ENCODE measurements at regions not wholly inside any gene's neighbourhood (a gene's known extent, or its start where the extent isn't known, plus 50 kb on each side); places are given as distances from the start of the nearest gene placed in this dataset.

DNA sequence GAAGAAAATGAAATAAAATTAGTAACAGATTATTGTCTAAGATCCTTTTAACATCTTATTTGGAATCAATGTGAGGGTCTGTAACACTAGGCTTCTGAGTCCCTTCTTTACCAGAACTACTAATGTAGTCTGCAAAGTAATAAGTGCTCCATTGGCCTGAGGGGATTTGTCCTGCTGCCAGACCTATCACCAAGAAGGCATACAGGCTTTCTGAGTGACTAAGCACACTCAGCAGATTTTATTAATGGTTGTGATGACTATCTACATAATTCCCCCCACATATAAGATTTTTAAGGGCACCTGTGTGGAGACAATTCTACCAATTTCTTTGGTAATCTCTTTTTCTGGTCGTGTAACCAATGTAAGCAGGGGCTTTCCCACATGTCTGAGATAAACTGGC is 365.0 kb upstream of the FAT3 start:
- TF ChIP-seq, protein P1, sequence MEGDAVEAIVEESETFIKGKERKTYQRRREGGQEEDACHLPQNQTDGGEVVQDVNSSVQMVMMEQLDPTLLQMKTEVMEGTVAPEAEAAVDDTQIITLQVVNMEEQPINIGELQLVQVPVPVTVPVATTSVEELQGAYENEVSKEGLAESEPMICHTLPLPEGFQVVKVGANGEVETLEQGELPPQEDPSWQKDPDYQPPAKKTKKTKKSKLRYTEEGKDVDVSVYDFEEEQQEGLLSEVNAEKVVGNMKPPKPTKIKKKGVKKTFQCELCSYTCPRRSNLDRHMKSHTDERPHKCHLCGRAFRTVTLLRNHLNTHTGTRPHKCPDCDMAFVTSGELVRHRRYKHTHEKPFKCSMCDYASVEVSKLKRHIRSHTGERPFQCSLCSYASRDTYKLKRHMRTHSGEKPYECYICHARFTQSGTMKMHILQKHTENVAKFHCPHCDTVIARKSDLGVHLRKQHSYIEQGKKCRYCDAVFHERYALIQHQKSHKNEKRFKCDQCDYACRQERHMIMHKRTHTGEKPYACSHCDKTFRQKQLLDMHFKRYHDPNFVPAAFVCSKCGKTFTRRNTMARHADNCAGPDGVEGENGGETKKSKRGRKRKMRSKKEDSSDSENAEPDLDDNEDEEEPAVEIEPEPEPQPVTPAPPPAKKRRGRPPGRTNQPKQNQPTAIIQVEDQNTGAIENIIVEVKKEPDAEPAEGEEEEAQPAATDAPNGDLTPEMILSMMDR (IDR thresholded peaks at IDR 0.05 in 4 of 5, conservative IDR thresholded peaks at IDR 0.05 in 1 of 5): no peak
- TF ChIP-seq POLR2A (IDR thresholded peaks at IDR 0.05): no peak
